AG10803 (cell line): ENCODE measurements at regions not wholly inside any gene's neighbourhood (a gene's known extent, or its start where the extent isn't known, plus 50 kb on each side); places are given as distances from the start of the nearest gene placed in this dataset.

Experiments
- DNase-seq: peaks from one replicate; pipeline ENCODE4 v3.0.0; 2010; ENCODE audit warnings: low read depth
- H3K4me3 ChIP-seq: 2 replicates; pipeline ENCODE4 v1.5.1; 2011; ENCODE audit warnings: mild to moderate bottlenecking, low read length, control low read depth
- TF ChIP-seq, protein P1 (sequence below): conservative IDR thresholded peaks from 2 replicates; pipeline ENCODE4 v1.5.1; 2011; ENCODE audit warnings: mild to moderate bottlenecking, low read length, control low read depth, inconsistent platforms

DNA sequence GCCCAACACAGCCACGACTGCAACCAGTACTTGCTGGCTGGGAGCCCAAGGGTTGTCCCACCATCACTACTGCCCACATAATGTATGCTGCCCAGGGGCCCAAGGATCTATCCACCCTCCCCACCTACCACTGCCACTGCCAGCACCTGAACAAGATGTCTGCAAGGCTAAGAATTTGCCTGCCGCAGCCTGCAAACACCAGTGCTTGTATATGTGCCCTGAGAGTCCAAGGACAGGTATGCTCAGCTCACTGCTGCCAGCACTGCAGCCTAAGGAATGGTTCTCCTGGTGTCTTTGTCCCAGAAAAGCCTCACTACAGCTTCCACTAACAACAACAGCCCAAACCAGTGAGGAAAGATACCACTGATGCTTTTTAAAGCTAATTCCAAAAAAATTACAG is 1174.0 kb downstream of the SORCS1 start:
- H3K4me3 ChIP-seq, result no peak overlapping the region
- TF ChIP-seq, protein P1, sequence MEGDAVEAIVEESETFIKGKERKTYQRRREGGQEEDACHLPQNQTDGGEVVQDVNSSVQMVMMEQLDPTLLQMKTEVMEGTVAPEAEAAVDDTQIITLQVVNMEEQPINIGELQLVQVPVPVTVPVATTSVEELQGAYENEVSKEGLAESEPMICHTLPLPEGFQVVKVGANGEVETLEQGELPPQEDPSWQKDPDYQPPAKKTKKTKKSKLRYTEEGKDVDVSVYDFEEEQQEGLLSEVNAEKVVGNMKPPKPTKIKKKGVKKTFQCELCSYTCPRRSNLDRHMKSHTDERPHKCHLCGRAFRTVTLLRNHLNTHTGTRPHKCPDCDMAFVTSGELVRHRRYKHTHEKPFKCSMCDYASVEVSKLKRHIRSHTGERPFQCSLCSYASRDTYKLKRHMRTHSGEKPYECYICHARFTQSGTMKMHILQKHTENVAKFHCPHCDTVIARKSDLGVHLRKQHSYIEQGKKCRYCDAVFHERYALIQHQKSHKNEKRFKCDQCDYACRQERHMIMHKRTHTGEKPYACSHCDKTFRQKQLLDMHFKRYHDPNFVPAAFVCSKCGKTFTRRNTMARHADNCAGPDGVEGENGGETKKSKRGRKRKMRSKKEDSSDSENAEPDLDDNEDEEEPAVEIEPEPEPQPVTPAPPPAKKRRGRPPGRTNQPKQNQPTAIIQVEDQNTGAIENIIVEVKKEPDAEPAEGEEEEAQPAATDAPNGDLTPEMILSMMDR, result no peak
- DNase-seq, result no peak

DNA sequence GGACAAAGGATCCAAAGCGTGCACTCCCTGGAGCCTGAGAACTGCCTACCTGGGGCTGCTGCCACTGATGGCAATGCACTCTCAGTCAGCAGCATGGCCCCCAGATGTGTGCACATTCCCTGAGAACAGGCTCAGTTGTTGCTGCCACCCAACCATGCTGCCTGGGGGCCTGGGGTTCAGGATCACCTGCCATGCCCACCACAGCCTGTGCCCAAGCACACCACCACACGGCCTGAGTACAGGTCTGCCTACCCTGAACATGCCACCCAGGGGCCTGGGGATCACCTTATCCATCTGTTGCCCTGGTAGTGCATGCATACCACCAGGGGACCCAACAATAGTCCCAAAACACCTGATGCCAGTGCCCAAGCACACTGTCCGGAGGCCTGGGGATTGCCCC is 1174.5 kb downstream of the SORCS1 start:
- DNase-seq, result no peak
- TF ChIP-seq, protein P1, result no peak
- H3K4me3 ChIP-seq, result no peak overlapping the region

DNA sequence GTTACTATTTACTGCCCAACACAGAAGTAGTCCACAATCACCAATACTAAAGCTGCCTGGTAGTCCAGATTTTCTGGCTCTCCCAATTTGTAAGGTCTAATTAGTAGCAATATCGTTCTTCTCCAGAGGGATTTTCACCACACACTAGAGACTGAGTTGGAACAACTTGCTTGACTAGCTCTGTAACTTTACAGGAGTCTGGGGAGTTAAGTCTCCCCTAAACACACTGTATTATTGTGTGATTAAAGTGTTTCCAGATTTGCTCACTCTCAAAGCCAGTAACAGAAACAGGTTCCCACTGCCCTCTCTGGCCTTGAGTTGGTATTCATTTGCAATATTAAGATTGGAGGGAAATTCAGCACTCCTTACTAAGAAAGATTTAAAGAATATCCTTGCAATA is 1175.7 kb downstream of the SORCS1 start:
- TF ChIP-seq, protein P1, result no peak
- no peak for DNase-seq
- no peak overlapping the region for H3K4me3 ChIP-seq

DNA sequence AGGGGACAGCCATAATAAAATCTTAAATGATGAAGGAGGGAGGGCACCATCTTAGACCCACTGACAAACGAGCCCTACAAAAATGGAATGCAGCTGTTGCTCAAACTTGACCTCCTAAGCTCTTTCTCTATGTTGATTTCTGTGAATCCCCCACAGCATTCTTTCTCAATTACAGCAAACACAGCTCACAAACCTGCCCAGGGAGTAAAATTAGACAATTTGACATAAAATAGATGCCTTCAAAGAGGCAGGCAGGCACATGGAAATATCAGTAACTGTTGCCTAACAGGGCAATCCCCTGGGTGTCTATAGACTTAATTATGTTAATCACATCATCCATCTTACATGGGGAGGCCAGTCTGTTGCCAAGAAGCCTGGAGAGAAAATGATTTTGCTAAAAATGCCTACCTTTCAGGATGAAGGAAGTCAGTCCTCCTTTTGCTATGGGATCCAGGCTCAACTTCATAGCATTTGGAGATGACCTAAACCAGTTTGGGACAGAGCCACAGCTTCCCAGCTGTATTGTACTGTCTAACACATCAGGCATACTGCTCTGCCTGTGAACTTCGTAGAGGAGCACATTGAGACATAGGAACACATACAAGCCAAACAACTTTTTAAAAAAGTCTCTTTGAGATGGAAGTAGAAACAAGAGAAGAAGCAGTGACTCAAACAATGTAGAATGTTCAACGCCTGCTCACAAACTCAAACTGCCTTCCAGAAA is 1177.4 kb downstream of the SORCS1 start:
- TF ChIP-seq, protein P1, result no peak
- DNase-seq, result no peak

DNA sequence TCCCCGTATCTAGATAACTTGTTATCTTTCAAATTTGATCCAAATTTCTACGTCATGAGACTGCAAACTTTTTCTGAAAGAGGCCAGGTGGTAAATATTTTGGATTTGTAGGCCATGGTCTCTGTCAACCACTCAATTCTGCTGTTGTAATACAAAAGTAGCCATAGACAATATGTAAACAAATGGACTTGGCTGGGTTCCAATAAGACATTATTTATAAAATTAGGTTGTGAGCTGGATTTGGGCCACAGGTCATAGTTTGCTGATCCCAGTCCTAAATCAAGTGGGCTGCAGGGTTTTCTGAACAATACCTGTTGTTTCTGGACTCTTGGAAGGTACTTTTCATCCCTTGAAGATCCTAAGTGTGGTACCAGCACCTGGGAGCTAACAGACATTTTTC is 1178.0 kb downstream of the SORCS1 start:
- no peak overlapping the region for H3K4me3 ChIP-seq
- TF ChIP-seq, protein P1, result no peak
- no peak for DNase-seq

More for the DNA sequence above, 1177.4 kb downstream of the SORCS1 start:
- H3K4me3 ChIP-seq, result no peak overlapping the region

DNA sequence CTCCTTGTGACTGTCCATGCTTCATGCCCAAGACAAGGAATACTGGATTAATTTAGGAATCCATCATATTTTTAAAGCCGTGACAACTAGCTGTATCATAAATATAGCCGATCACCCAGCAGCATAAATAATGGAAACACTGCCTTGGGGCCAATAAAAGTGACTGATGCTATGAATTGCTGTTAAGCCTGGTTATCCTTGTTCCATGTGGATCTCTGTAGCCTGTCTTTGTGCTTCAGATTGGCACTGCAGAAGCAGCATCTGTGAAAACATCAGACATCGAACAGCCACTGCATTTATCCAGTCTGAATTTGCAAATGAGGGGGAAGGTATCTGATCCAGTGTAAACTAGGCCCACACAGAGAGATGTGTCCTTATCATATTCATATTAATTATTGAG is 1181.8 kb downstream of the SORCS1 start:
- H3K4me3 ChIP-seq, result no peak overlapping the region
- TF ChIP-seq, protein P1, result no peak
- DNase-seq, result no peak

DNA sequence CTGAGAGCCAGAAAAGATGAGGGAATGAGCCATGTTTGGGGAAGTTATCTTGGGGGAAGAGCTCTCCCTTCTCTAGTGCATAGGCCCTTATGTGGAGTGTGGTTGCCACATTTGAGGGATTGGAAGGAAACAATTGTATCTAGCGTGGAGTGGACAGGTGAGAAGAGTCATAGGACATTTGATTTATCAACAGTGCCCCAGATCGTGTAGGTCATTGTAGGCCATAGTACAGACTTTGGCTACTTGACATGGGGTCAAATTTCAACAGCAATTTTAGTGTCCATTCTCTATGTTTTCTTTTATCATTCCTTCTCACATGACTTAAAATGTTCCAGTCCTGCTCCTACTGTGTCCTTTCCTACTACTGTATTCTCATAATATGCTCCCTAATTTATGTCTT is 1182.8 kb downstream of the SORCS1 start:
- TF ChIP-seq, protein P1, result no peak
- no peak for DNase-seq
- no peak overlapping the region for H3K4me3 ChIP-seq
